CD14-positive monocyte (primary cell): ENCODE measurements at regions not wholly inside any gene's neighbourhood (a gene's known extent, or its start where the extent isn't known, plus 50 kb on each side); places are given as distances from the start of the nearest gene placed in this dataset.

Experiments
- DNase-seq, 3 donors: peaks; one replicate each; pipeline ENCODE4 v3.0.0-alpha.2; 2011 to 2022
- H2AFZ ChIP-seq: 2 replicates; pipeline ENCODE4 v1.6.0; 2012; ENCODE audit warnings: mild to moderate bottlenecking, low read depth, low read length, inconsistent platforms; ENCODE audit not compliant: insufficient read depth, poor library complexity, severe bottlenecking
- H3K27ac ChIP-seq, 2 donors: 1 replicate in 1 of 2; 2 replicates in 1 of 2; pipeline ENCODE4 v1.5.1; 2012 to 2013; ENCODE audit warnings: low read length in 2 of 2, control low read depth in 1 of 2, inconsistent platforms in 1 of 2, low read depth in 1 of 2, mild to moderate bottlenecking in 1 of 2
- H3K27me3 ChIP-seq, 2 donors: one replicate each; pipeline versions ENCODE4 v1.6.0 to v1.6.1; 2011 to 2013; ENCODE audit warnings: low read length in 2 of 2; ENCODE audit not compliant: control insufficient read depth in 2 of 2, insufficient read depth in 2 of 2
- H3K36me3 ChIP-seq, 2 donors: replicated peaks in 1 of 2; 1 replicate in 1 of 2; 2 replicates in 1 of 2; pipeline versions ENCODE4 v1.5.1 to v1.6.1; 2012 to 2013; ENCODE audit warnings: low read length in 2 of 2, control low read depth in 1 of 2, inconsistent platforms in 1 of 2, mild to moderate bottlenecking in 1 of 2; ENCODE audit not compliant: insufficient read depth in 2 of 2, control insufficient read depth in 1 of 2
- H3K4me1 ChIP-seq, 2 donors: 1 replicate in 1 of 2; 2 replicates in 1 of 2; pipeline versions ENCODE4 v1.5.1 to v1.6.1; 2012 to 2013; ENCODE audit warnings: low read length in 2 of 2, control low read depth in 1 of 2, inconsistent platforms in 1 of 2, mild to moderate bottlenecking in 1 of 2, moderate library complexity in 1 of 2; ENCODE audit not compliant: insufficient read depth in 2 of 2, control insufficient read depth in 1 of 2
- H3K4me2 ChIP-seq: replicated peaks from 2 replicates; pipeline ENCODE3; 2012; ENCODE audit warnings: low read length, moderate library complexity, mild to moderate bottlenecking; ENCODE audit not compliant: poor library complexity, severe bottlenecking; ENCODE audit errors: extremely low read depth
- H3K4me3 ChIP-seq, 3 experiments: fragments of 200-600 bp in 1 of 3; sonication (generic) in 1 of 3; replicated peaks in 1 of 3; 1 replicate in 2 of 3; 2 replicates in 1 of 3; pipeline ENCODE4 v1.5.1; 2011 to 2013; ENCODE audit warnings: low read length in 3 of 3, mild to moderate bottlenecking in 3 of 3, control low read depth in 2 of 3, low read depth in 2 of 3, inconsistent platforms in 1 of 3, moderate library complexity in 1 of 3
- H3K79me2 ChIP-seq: 2 replicates; pipeline ENCODE4 v1.6.0; 2012; ENCODE audit warnings: mild to moderate bottlenecking, control low read depth, inconsistent platforms, low read length, moderate library complexity; ENCODE audit not compliant: insufficient read depth
- H3K9ac ChIP-seq: 2 replicates; pipeline ENCODE4 v1.6.0; 2017; ENCODE audit warnings: low read length, mild to moderate bottlenecking; ENCODE audit not compliant: insufficient read depth, poor library complexity, severe bottlenecking
- H3K9me3 ChIP-seq, 2 donors: replicated peaks in 1 of 2; 1 replicate in 1 of 2; 2 replicates in 1 of 2; pipeline versions ENCODE4 v1.5.1 to v1.6.1; 2012 to 2013; ENCODE audit warnings: low read length in 2 of 2, control low read depth in 1 of 2; ENCODE audit not compliant: control insufficient read depth in 1 of 2, insufficient read depth in 1 of 2
- H4K20me1 ChIP-seq: 2 replicates; pipeline ENCODE4 v1.6.0; 2012; ENCODE audit warnings: mild to moderate bottlenecking, low read length, control low read depth, moderate library complexity; ENCODE audit not compliant: insufficient read depth
- H3K27ac Mint-ChIP-seq, 7 donors: one replicate each; pipeline ENCODE4 v1.8.0; 2020; ENCODE audit warnings: mild to moderate bottlenecking in 7 of 7, mixed read lengths in 7 of 7, moderate library complexity in 6 of 7, inconsistent platforms in 2 of 7
- H3K27me3 Mint-ChIP-seq, 3 donors: one replicate each; pipeline ENCODE4 v1.8.0; 2021 to 2022; ENCODE audit warnings: low read depth in 3 of 3, mild to moderate bottlenecking in 3 of 3, mixed read lengths in 3 of 3, moderate library complexity in 3 of 3, inconsistent platforms in 1 of 3
- H3K36me3 Mint-ChIP-seq, 2 donors: one replicate each; pipeline ENCODE4 v1.8.0; 2020; ENCODE audit warnings: mixed read lengths in 2 of 2, inconsistent platforms in 1 of 2, mild to moderate bottlenecking in 1 of 2
- H3K4me1 Mint-ChIP-seq: one replicate; pipeline ENCODE4 v1.8.0; 2020; ENCODE audit warnings: mild to moderate bottlenecking, mixed read lengths
- H3K4me3 Mint-ChIP-seq, 2 donors: one replicate each; pipeline ENCODE4 v1.8.0; 2020; ENCODE audit warnings: mild to moderate bottlenecking in 2 of 2, mixed read lengths in 2 of 2, moderate library complexity in 1 of 2
- H3K9me3 Mint-ChIP-seq, 7 donors: one replicate each; pipeline ENCODE4 v1.8.0; 2020 to 2022; ENCODE audit warnings: mixed read lengths in 7 of 7, mild to moderate bottlenecking in 6 of 7, moderate library complexity in 6 of 7, inconsistent platforms in 2 of 7
- WGBS: methylation state at CpG from one replicate; pipeline ENCODE4 v1.1.5; 2013; ENCODE audit warnings: missing lambda C conversion rate; ENCODE audit not compliant: insufficient coverage; 5-methylcytosine and 5-hydroxymethylcytosine counted together
- intact Hi-C, 2 donors: fragments of 100-400 bp; cut with micrococcal nuclease; formaldehyde crosslinking; loops; one replicate each; pipeline versions ENCODE4 v1.15.0 to v1.15.1; 2023
- TF ChIP-seq, protein P1 (sequence below): fragments of 200-600 bp; IDR thresholded peaks from one replicate; pipeline ENCODE4 v1.8.0; 2022; ENCODE audit warnings: antibody characterized with exemption, mild to moderate bottlenecking

DNA sequence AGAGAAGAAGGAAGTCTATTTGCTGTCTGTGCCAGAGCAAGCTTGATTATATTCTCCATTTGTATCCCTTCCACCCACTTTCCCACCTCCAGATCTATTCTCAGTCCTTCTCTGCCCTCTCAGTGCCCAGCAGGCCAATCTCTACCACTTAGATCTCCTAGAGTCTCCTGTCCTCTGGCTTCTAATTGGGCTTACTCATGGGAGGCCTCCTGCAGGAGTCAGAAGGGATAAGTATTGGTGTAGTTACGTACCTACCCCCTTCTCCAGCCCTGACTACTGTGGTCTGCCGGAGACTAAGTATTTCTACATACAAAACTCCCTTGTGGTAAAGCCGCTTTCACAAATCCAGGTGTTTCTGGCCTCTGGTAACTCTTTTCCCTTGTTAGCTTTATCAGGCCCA is 221.2 kb downstream of the PTGER3 start:
- DNase-seq: no peak
- Histone ChIP-seq H3K9ac (no peak overlapping the region), H3K27ac (no peak overlapping the region), H3K9me3 (no peaks in the 10 kb centered on the region), H2AFZ (no peak overlapping the region), H3K4me1 (no peaks in the 10 kb centered on the region), H3K36me3 (no peaks in the 10 kb centered on the region), H3K27me3 (no peaks in the 10 kb centered on the region), H4K20me1 (no peaks in the 10 kb centered on the region), H3K4me3 (no peak overlapping the region), H3K79me2 (no peaks in the 10 kb centered on the region), H3K4me2 (no peak overlapping the region)
- H3K9me3 Mint-ChIP-seq: peaks cover 0 to 11% (median 5%) of the 10 kb centered on the region in 7 donors
- H3K4me1 Mint-ChIP-seq: peaks cover 5% of the 10 kb centered on the region
- no peak overlapping the region for H3K4me3 Mint-ChIP-seq
- intact Hi-C loops: no loop called here
- H3K27me3 Mint-ChIP-seq: peaks cover 0 to 3% (median 2%) of the 10 kb centered on the region in 3 donors
- WGBS: 93% methylated on average over 2 of the region's 3 CpGs
- H3K36me3 Mint-ChIP-seq: no peaks in the 10 kb centered on the region
- TF ChIP-seq, protein P1, sequence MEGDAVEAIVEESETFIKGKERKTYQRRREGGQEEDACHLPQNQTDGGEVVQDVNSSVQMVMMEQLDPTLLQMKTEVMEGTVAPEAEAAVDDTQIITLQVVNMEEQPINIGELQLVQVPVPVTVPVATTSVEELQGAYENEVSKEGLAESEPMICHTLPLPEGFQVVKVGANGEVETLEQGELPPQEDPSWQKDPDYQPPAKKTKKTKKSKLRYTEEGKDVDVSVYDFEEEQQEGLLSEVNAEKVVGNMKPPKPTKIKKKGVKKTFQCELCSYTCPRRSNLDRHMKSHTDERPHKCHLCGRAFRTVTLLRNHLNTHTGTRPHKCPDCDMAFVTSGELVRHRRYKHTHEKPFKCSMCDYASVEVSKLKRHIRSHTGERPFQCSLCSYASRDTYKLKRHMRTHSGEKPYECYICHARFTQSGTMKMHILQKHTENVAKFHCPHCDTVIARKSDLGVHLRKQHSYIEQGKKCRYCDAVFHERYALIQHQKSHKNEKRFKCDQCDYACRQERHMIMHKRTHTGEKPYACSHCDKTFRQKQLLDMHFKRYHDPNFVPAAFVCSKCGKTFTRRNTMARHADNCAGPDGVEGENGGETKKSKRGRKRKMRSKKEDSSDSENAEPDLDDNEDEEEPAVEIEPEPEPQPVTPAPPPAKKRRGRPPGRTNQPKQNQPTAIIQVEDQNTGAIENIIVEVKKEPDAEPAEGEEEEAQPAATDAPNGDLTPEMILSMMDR: no peak
- H3K27ac Mint-ChIP-seq: no peak overlapping the region

DNA sequence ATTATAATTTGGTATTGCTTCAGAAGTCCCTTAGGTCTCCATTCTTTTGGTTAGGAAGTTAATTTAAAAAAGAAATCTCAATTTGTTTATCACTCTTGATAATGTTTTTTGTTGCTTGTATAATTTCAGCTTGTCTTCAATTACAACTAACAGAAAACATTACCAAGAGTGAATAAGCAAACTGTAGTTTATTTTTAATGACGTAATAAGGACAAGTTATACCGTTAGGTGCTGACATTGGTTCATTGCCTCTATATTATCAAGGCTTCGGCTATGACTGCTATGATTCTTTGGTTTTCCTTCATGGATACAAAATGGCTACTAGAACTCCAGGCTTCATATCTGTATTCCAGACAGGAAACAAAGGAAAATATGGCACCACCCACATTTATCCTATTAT is 220.6 kb downstream of the PTGER3 start:
- 100% methylated on average over 1 of the region's 3 CpGs for WGBS
- no peak overlapping the region for H3K27ac Mint-ChIP-seq
- no peak overlapping the region for H3K9ac ChIP-seq
- intact Hi-C loops: no loop called here
- no peak for DNase-seq
- H3K4me3 ChIP-seq: no peak overlapping the region
- peaks cover 0 to 3% (median 2%) of the 10 kb centered on the region in 3 donors for H3K27me3 Mint-ChIP-seq
- H3K9me3 Mint-ChIP-seq: peaks cover 0 to 12% (median 5%) of the 10 kb centered on the region in 7 donors
- peaks cover 5% of the 10 kb centered on the region for H3K4me1 Mint-ChIP-seq
- no peak overlapping the region for H3K4me3 Mint-ChIP-seq
- no peaks in the 10 kb centered on the region for H3K4me1 ChIP-seq
- no peaks in the 10 kb centered on the region for H3K9me3 ChIP-seq
- no peak overlapping the region for H3K27ac ChIP-seq
- no peaks in the 10 kb centered on the region for H3K27me3 ChIP-seq
- TF ChIP-seq, protein P1: no peak
- H3K79me2 ChIP-seq: no peaks in the 10 kb centered on the region
- no peak overlapping the region for H2AFZ ChIP-seq
- no peaks in the 10 kb centered on the region for H3K36me3 Mint-ChIP-seq
- no peaks in the 10 kb centered on the region for H3K36me3 ChIP-seq
- H3K4me2 ChIP-seq: no peak overlapping the region
- no peaks in the 10 kb centered on the region for H4K20me1 ChIP-seq
